ENCODE measurements at regions not wholly inside any gene's neighbourhood (a gene's known extent, or its start where the extent isn't known, plus 50 kb on each side); places are given as distances from the start of the nearest gene placed in this dataset.

- TF ChIP-seq CTCF (conservative IDR thresholded peaks at IDR 0.05) (no peak), ZFX (IDR thresholded peaks at IDR 0.05) (no peak)
These were observed 515.6 kb upstream of the GNPDA2 start for GRCh38 chr4:45241976-45242375.
